HepG2 (cell line): ENCODE measurements at regions not wholly inside any gene's neighbourhood (a gene's known extent, or its start where the extent isn't known, plus 50 kb on each side); places are given as distances from the start of the nearest gene placed in this dataset.
A peak's percentile ranks its signal among the peaks of the same experiment; 100 is the strongest.

ENCODE experiments used
- ATF3 ChIP-seq: sonication (generic); formaldehyde crosslinking; IDR thresholded peaks from 2 replicates; pipeline ENCODE4 v1.4.0; 2020; ENCODE audit warnings: missing genetic modification reagents
- CCDC6 ChIP-seq: sonication (generic); formaldehyde crosslinking; IDR thresholded peaks from 2 replicates; pipeline ENCODE4 v1.8.1; 2022; ENCODE audit warnings: mild to moderate bottlenecking, missing genetic modification reagents, moderate library complexity
- FOXK2 ChIP-seq: fragments of 450-650 bp; IDR thresholded peaks from 2 replicates; pipeline ENCODE4 v1.6.1; 2016
- GMEB1 ChIP-seq: sonication (generic); formaldehyde crosslinking; IDR thresholded peaks from 2 replicates; pipeline ENCODE4 v1.5.1; 2020; ENCODE audit warnings: missing genetic modification reagents, mild to moderate bottlenecking, borderline replicate concordance
- KDM6A ChIP-seq: IDR thresholded peaks from 2 replicates; pipeline ENCODE4 v1.6.1; 2016; ENCODE audit warnings: low read depth
- KMT2A ChIP-seq: sonication (generic); formaldehyde crosslinking; IDR thresholded peaks from 2 replicates; pipeline ENCODE4 v1.4.0; 2020; ENCODE audit warnings: missing genetic modification reagents
- NRL ChIP-seq: sonication (generic); formaldehyde crosslinking; IDR thresholded peaks from 2 replicates; pipeline ENCODE4 v1.5.0; 2020; ENCODE audit warnings: missing genetic modification reagents, mild to moderate bottlenecking, moderate library complexity, borderline replicate concordance
- RFXAP ChIP-seq: sonication (generic); formaldehyde crosslinking; IDR thresholded peaks from 2 replicates; pipeline ENCODE4 v1.4.0; 2020; ENCODE audit warnings: missing genetic modification reagents, borderline replicate concordance
- TCF7L2 ChIP-seq: IDR thresholded peaks from 2 replicates; pipeline ENCODE4 v1.6.1; 2011; ENCODE audit warnings: mild to moderate bottlenecking, low read depth, low read length, moderate library complexity
- ZFY ChIP-seq: sonication (generic); formaldehyde crosslinking; IDR thresholded peaks from 2 replicates; pipeline ENCODE4 v1.4.0; 2020; ENCODE audit warnings: missing genetic modification reagents
- ZNF230 ChIP-seq: sonication (generic); formaldehyde crosslinking; IDR thresholded peaks from 2 replicates; pipeline ENCODE4 v1.4.0; 2020; ENCODE audit warnings: mild to moderate bottlenecking, missing genetic modification reagents
- ZNF275 ChIP-seq: sonication (generic); formaldehyde crosslinking; IDR thresholded peaks from 2 replicates; pipeline ENCODE4 v1.8.0; 2022; ENCODE audit warnings: missing genetic modification reagents, mild to moderate bottlenecking, inconsistent platforms, borderline replicate concordance
- ZNF276 ChIP-seq: sonication (generic); formaldehyde crosslinking; IDR thresholded peaks from 2 replicates; pipeline ENCODE4 v1.4.0; 2020; ENCODE audit warnings: mild to moderate bottlenecking, low read depth, missing genetic modification reagents
- ZNF318 ChIP-seq: sonication (generic); formaldehyde crosslinking; IDR thresholded peaks from 2 replicates; pipeline ENCODE4 v1.4.0; 2020; ENCODE audit warnings: mild to moderate bottlenecking, missing genetic modification reagents

- TF ChIP-seq ZNF318 (CRISPR knock-in tag), result no peak
- 0 out of 2 replicates have a peak, but pooled peaks have one; percentile 47 for TF ChIP-seq ZNF276 (CRISPR knock-in tag)
- TF ChIP-seq RFXAP (CRISPR knock-in tag), result peak; percentile 35; the same call in 1 of the 2 replicates
- no peak for TF ChIP-seq TCF7L2
- no peak; the same call in 1 of the 2 replicates for TF ChIP-seq KMT2A (CRISPR knock-in tag)
- no peak for TF ChIP-seq CCDC6 (CRISPR knock-in tag)
- peak; percentile 70 for TF ChIP-seq ZFY (CRISPR knock-in tag)
- TF ChIP-seq GMEB1 (CRISPR knock-in tag), result no peak
- TF ChIP-seq ZNF275, result no peak
- TF ChIP-seq ZNF230 (CRISPR knock-in tag), result 0 out of 2 replicates have a peak, but pooled peaks have one; percentile 67
- no peak for TF ChIP-seq ATF3 (CRISPR knock-in tag)
- peak; percentile 82 for TF ChIP-seq NRL (CRISPR knock-in tag)
- no peak for TF ChIP-seq KDM6A (CRISPR knock-in tag)
- peak; percentile 11; the same call in 1 of the 2 replicates for TF ChIP-seq FOXK2
Observed at GRCh38 chr10:46106410-46107255, 60.6 kb upstream of the MSMB start (continued).
